ENCODE measurements at regions not wholly inside any gene's neighbourhood (a gene's known extent, or its start where the extent isn't known, plus 50 kb on each side); places are given as distances from the start of the nearest gene placed in this dataset.

- no peak for TF ChIP-seq CTCF (IDR thresholded peaks at IDR 0.05; ENCODE audit: partially characterized antibody, unreplicated experiment)
- peaks cover 2% of the 10 kb centered on the region for H3K9me3 Mint-ChIP-seq (ENCODE audit: unreplicated experiment)
- no peaks in the 10 kb centered on the region for H3K27me3 Mint-ChIP-seq (ENCODE audit: unreplicated experiment)
- no peak overlapping the region for H3K27ac Mint-ChIP-seq (ENCODE audit: unreplicated experiment)
- no peak overlapping the region for H3K4me3 Mint-ChIP-seq (ENCODE audit: unreplicated experiment)
- DNase-seq = no peak
- no peaks in the 10 kb centered on the region for H3K4me1 Mint-ChIP-seq (ENCODE audit: low read depth, unreplicated experiment)
- H3K36me3 Mint-ChIP-seq (ENCODE audit: unreplicated experiment) = no peaks in the 10 kb centered on the region
Observed at GRCh38 chr5:52685971-52686370, 101.7 kb upstream of the ITGA1 start.

DNA sequence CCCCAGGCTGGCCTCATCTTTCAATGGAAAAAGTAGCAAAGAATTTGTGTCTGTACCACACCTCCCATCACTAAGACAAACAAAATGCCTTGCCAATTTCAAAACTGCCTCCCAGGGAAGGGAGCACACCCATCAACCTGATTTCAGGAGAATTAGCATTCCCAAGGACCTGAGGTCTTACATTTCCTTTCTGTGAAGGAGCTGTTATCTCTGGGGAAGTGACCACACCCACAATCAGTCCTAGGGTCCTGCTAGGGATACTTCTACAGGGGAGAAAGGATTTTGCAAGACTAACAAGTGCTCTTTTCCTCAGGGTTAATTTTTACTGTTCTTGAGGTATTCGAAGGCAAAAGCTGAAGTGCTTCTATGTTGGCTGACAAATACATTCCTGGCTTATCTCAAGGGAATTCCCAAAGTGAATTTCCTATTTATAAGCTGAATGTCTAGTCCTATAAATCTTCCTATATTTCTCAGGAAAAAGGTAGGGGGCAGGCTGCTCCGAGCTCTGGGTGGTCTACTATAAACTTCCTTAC, 97.4 kb upstream of the ITGA1 start:
- no peaks in the 10 kb centered on the region for H3K27me3 Mint-ChIP-seq (ENCODE audit: unreplicated experiment)
- H3K9me3 Mint-ChIP-seq (ENCODE audit: unreplicated experiment) = no peaks in the 10 kb centered on the region
- H3K4me3 Mint-ChIP-seq (ENCODE audit: unreplicated experiment) = no peak overlapping the region
- no peak overlapping the region for H3K27ac Mint-ChIP-seq (ENCODE audit: unreplicated experiment)
- H3K4me1 Mint-ChIP-seq (ENCODE audit: low read depth, unreplicated experiment) = no peaks in the 10 kb centered on the region
- no peak for DNase-seq
- no peaks in the 10 kb centered on the region for H3K36me3 Mint-ChIP-seq (ENCODE audit: unreplicated experiment)
- TF ChIP-seq CTCF (IDR thresholded peaks at IDR 0.05; ENCODE audit: partially characterized antibody, unreplicated experiment) = no peak

GRCh38 chr5:52692039-52692438, 95.7 kb upstream of the ITGA1 start:
- Mint-ChIP-seq H3K27me3 (ENCODE audit: unreplicated experiment) (no peaks in the 10 kb centered on the region), H3K4me3 (ENCODE audit: unreplicated experiment) (no peak overlapping the region), H3K27ac (ENCODE audit: unreplicated experiment) (no peak overlapping the region), H3K9me3 (ENCODE audit: unreplicated experiment) (no peaks in the 10 kb centered on the region), H3K4me1 (ENCODE audit: low read depth, unreplicated experiment) (no peaks in the 10 kb centered on the region), H3K36me3 (ENCODE audit: unreplicated experiment) (no peaks in the 10 kb centered on the region)
- TF ChIP-seq CTCF (IDR thresholded peaks at IDR 0.05; ENCODE audit: partially characterized antibody, unreplicated experiment) = no peak
- no peak for DNase-seq

DNA sequence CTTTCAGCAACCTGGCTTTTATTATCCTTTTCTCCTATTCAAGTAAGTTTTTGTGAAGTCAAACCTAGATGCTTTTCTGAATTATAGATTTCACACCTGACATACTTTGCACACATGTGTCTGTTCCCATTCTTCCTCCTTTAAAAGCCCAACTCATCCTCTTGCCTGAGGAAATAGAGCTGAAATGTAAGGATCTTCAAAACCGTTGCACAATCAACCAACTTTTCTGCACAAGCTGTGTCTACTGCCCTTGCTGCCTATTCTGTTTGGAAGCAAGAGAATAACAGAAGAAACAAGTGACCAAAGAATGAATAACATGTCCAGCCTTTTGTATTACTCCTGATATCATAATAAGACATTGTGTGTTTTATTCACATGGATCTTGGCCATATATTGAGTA, 95.1 kb upstream of the ITGA1 start:
- H3K4me3 Mint-ChIP-seq (ENCODE audit: unreplicated experiment) = no peak overlapping the region
- DNase-seq = no peak
- no peaks in the 10 kb centered on the region for H3K36me3 Mint-ChIP-seq (ENCODE audit: unreplicated experiment)
- H3K9me3 Mint-ChIP-seq (ENCODE audit: unreplicated experiment) = no peaks in the 10 kb centered on the region
- H3K27me3 Mint-ChIP-seq (ENCODE audit: unreplicated experiment) = no peaks in the 10 kb centered on the region
- no peaks in the 10 kb centered on the region for H3K4me1 Mint-ChIP-seq (ENCODE audit: low read depth, unreplicated experiment)
- TF ChIP-seq CTCF (IDR thresholded peaks at IDR 0.05; ENCODE audit: partially characterized antibody, unreplicated experiment) = no peak
- no peak overlapping the region for H3K27ac Mint-ChIP-seq (ENCODE audit: unreplicated experiment)

- Mint-ChIP-seq H3K9me3 (ENCODE audit: unreplicated experiment) (no peaks in the 10 kb centered on the region), H3K36me3 (ENCODE audit: unreplicated experiment) (no peaks in the 10 kb centered on the region), H3K27ac (ENCODE audit: unreplicated experiment) (no peak overlapping the region), H3K4me3 (ENCODE audit: unreplicated experiment) (no peak overlapping the region), H3K4me1 (ENCODE audit: low read depth, unreplicated experiment) (no peaks in the 10 kb centered on the region), H3K27me3 (ENCODE audit: unreplicated experiment) (no peaks in the 10 kb centered on the region)
- peak; percentile 19 for TF ChIP-seq CTCF (IDR thresholded peaks at IDR 0.05; ENCODE audit: partially characterized antibody, unreplicated experiment)
- no peak for DNase-seq
Observed at GRCh38 chr5:52693280-52693679, 94.4 kb upstream of the ITGA1 start.
